ENCODE measurements at regions not wholly inside any gene's neighbourhood (a gene's known extent, or its start where the extent isn't known, plus 50 kb on each side); places are given as distances from the start of the nearest gene placed in this dataset.

- no peaks in the 10 kb centered on the region for H3K4me1 ChIP-seq (ENCODE audit: control insufficient read depth, insufficient read depth, low read length)
- no peak overlapping the region for H3K4me3 ChIP-seq (ENCODE audit: low read depth, low read length)
- no peak overlapping the region for H3K27ac ChIP-seq (ENCODE audit: low read depth, low read length)
- no peaks in the 10 kb centered on the region for H3K27me3 ChIP-seq (ENCODE audit: control insufficient read depth, insufficient read depth, low read length)
- no peaks in the 10 kb centered on the region for H3K9me3 ChIP-seq (ENCODE audit: control insufficient read depth, insufficient read depth, low read length)
- no peaks in the 10 kb centered on the region for H3K36me3 ChIP-seq (ENCODE audit: control insufficient read depth, insufficient read depth, low read length)
- H3K9ac ChIP-seq (ENCODE audit: low read depth, low read length), result no peak overlapping the region
These were observed 118.2 kb upstream of the SLC5A12 start for GRCh38 chr11:26839911-26840698.

DNA sequence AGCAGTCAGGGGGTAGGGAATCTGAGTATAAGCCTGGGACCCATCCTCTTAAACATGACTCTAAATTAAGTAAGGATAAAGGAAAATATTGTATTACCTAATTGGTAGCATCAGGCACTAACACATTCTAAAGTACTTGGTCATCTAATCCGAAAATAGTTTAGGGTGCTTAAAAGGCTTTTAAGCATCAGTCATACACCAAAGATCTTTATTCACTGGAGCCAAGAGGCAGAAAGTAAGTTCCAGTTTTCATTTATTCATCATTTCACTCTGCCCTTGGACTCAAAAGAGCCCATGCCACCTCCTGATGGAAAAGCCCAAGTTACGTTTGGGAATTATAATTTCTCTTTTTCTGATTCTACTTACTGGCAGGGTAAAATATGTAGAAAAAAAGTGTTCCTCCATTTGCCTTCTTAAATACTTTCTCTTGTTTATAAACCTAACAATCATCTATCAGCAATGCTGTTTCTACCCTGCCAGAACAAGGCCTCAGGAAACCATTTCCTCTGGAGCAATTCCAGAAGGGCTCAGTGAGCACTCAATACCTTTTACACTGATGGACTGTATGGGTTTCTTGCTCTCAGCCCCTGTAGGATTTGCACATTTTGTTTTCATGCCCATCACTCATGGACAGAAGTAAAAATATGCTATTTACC lies 120.1 kb upstream of the SLC5A12 start:
- H3K9ac ChIP-seq (ENCODE audit: low read depth, low read length), result no peak overlapping the region
- no peak overlapping the region for H3K4me3 ChIP-seq (ENCODE audit: low read depth, low read length)
- H3K9me3 ChIP-seq (ENCODE audit: control insufficient read depth, insufficient read depth, low read length), result no peaks in the 10 kb centered on the region
- no peak overlapping the region for H3K27ac ChIP-seq (ENCODE audit: low read depth, low read length)
- H3K27me3 ChIP-seq (ENCODE audit: control insufficient read depth, insufficient read depth, low read length), result no peaks in the 10 kb centered on the region
- H3K36me3 ChIP-seq (ENCODE audit: control insufficient read depth, insufficient read depth, low read length), result no peaks in the 10 kb centered on the region
- no peaks in the 10 kb centered on the region; the same call in 1 of the 2 replicates for H3K4me1 ChIP-seq (ENCODE audit: control insufficient read depth, insufficient read depth, low read length)

- Histone ChIP-seq H3K27ac (ENCODE audit: low read depth, low read length) (no peak overlapping the region), H3K27me3 (ENCODE audit: control insufficient read depth, insufficient read depth, low read length) (no peaks in the 10 kb centered on the region), H3K4me1 (ENCODE audit: control insufficient read depth, insufficient read depth, low read length) (no peaks in the 10 kb centered on the region; the same call in 1 of the 2 replicates), H3K9ac (ENCODE audit: low read depth, low read length) (no peak overlapping the region), H3K4me3 (ENCODE audit: low read depth, low read length) (no peak overlapping the region), H3K36me3 (ENCODE audit: control insufficient read depth, insufficient read depth, low read length) (no peaks in the 10 kb centered on the region), H3K9me3 (ENCODE audit: control insufficient read depth, insufficient read depth, low read length) (no peaks in the 10 kb centered on the region)
These were observed 120.8 kb upstream of the SLC5A12 start for GRCh38 chr11:26842478-26843282.

GRCh38 chr11:26843539-26843938 lies 121.7 kb upstream of the SLC5A12 start:
- Histone ChIP-seq H3K27ac (ENCODE audit: low read depth, low read length) (no peak overlapping the region), H3K9me3 (ENCODE audit: control insufficient read depth, insufficient read depth, low read length) (no peaks in the 10 kb centered on the region), H3K4me3 (ENCODE audit: low read depth, low read length) (no peak overlapping the region), H3K4me1 (ENCODE audit: control insufficient read depth, insufficient read depth, low read length) (no peaks in the 10 kb centered on the region; the same call in 1 of the 2 replicates), H3K27me3 (ENCODE audit: control insufficient read depth, insufficient read depth, low read length) (no peaks in the 10 kb centered on the region), H3K36me3 (ENCODE audit: control insufficient read depth, insufficient read depth, low read length) (no peaks in the 10 kb centered on the region), H3K9ac (ENCODE audit: low read depth, low read length) (no peak overlapping the region)

- Histone ChIP-seq H3K4me1 (ENCODE audit: control insufficient read depth, insufficient read depth, low read length) (no peaks in the 10 kb centered on the region; the same call in 1 of the 2 replicates), H3K36me3 (ENCODE audit: control insufficient read depth, insufficient read depth, low read length) (no peaks in the 10 kb centered on the region), H3K27ac (ENCODE audit: low read depth, low read length) (no peak overlapping the region), H3K9me3 (ENCODE audit: control insufficient read depth, insufficient read depth, low read length) (no peaks in the 10 kb centered on the region), H3K27me3 (ENCODE audit: control insufficient read depth, insufficient read depth, low read length) (no peaks in the 10 kb centered on the region), H3K4me3 (ENCODE audit: low read depth, low read length) (no peak overlapping the region), H3K9ac (ENCODE audit: low read depth, low read length) (no peak overlapping the region)
These were observed 123.1 kb upstream of the SLC5A12 start for GRCh38 chr11:26844963-26845362.

DNA sequence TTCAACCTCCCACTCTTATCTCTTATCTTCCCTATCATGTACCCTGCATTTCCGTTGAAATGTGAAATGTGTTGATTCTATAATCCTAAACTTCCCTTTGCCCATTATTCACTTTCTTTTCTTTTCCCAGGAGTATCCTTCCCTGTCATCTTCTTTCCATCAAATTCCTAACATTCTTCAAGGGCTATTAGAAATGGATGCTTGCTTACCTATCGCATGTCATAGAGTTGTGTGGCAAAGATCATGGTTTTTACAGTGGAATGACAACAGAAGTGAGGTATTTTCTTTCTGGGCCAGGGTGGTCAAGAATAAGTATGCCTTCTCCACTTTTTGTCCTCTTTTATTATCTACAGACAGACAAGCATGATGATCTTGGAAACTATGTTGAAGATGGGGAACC lies 124.4 kb upstream of the SLC5A12 start:
- Histone ChIP-seq H3K27ac (ENCODE audit: low read depth, low read length) (no peak overlapping the region), H3K36me3 (ENCODE audit: control insufficient read depth, insufficient read depth, low read length) (no peaks in the 10 kb centered on the region), H3K9me3 (ENCODE audit: control insufficient read depth, insufficient read depth, low read length) (no peaks in the 10 kb centered on the region), H3K27me3 (ENCODE audit: control insufficient read depth, insufficient read depth, low read length) (no peaks in the 10 kb centered on the region), H3K9ac (ENCODE audit: low read depth, low read length) (no peak overlapping the region), H3K4me3 (ENCODE audit: low read depth, low read length) (no peak overlapping the region), H3K4me1 (ENCODE audit: control insufficient read depth, insufficient read depth, low read length) (no peaks in the 10 kb centered on the region; the same call in 1 of the 2 replicates)

- Histone ChIP-seq H3K4me3 (ENCODE audit: low read depth, low read length) (no peak overlapping the region), H3K9me3 (ENCODE audit: control insufficient read depth, insufficient read depth, low read length) (no peaks in the 10 kb centered on the region), H3K27ac (ENCODE audit: low read depth, low read length) (no peak overlapping the region), H3K9ac (ENCODE audit: low read depth, low read length) (no peak overlapping the region), H3K36me3 (ENCODE audit: control insufficient read depth, insufficient read depth, low read length) (no peaks in the 10 kb centered on the region), H3K4me1 (ENCODE audit: control insufficient read depth, insufficient read depth, low read length) (peaks cover 5% of the 10 kb centered on the region; the same call in 1 of the 2 replicates), H3K27me3 (ENCODE audit: control insufficient read depth, insufficient read depth, low read length) (no peaks in the 10 kb centered on the region)
These were observed 125.6 kb upstream of the SLC5A12 start for GRCh38 chr11:26847459-26847858.

DNA sequence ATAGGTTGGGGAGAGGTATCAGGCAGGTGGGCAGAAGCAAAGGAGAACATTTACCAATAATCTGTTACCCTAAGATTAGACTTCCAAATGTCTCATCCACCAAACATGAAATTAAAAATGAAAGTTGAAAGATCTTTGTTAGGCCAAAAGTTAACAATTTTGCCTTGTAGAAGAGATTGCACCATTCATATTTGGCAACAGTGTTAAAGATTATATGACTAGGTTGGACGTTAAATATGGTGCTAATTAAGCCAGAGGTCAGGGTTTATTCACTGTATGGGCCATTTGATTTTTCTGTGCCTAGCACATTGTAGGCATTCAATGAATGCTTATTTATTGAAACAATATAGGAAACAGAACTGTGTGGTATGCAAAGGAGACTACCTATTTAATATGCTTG lies 126.1 kb upstream of the SLC5A12 start:
- H3K4me3 ChIP-seq (ENCODE audit: low read depth, low read length), result no peak overlapping the region
- no peaks in the 10 kb centered on the region for H3K9me3 ChIP-seq (ENCODE audit: control insufficient read depth, insufficient read depth, low read length)
- H3K9ac ChIP-seq (ENCODE audit: low read depth, low read length), result no peak overlapping the region
- peaks cover 5% of the 10 kb centered on the region; the same call in 1 of the 2 replicates for H3K4me1 ChIP-seq (ENCODE audit: control insufficient read depth, insufficient read depth, low read length)
- H3K27me3 ChIP-seq (ENCODE audit: control insufficient read depth, insufficient read depth, low read length), result no peaks in the 10 kb centered on the region
- no peak overlapping the region for H3K27ac ChIP-seq (ENCODE audit: low read depth, low read length)
- no peaks in the 10 kb centered on the region for H3K36me3 ChIP-seq (ENCODE audit: control insufficient read depth, insufficient read depth, low read length)

GRCh38 chr11:26849036-26849435 lies 127.2 kb upstream of the SLC5A12 start:
- Histone ChIP-seq H3K4me3 (ENCODE audit: low read depth, low read length) (no peak overlapping the region), H3K9me3 (ENCODE audit: control insufficient read depth, insufficient read depth, low read length) (no peaks in the 10 kb centered on the region), H3K27me3 (ENCODE audit: control insufficient read depth, insufficient read depth, low read length) (no peaks in the 10 kb centered on the region), H3K9ac (ENCODE audit: low read depth, low read length) (no peak overlapping the region), H3K27ac (ENCODE audit: low read depth, low read length) (no peak overlapping the region), H3K36me3 (ENCODE audit: control insufficient read depth, insufficient read depth, low read length) (no peaks in the 10 kb centered on the region), H3K4me1 (ENCODE audit: control insufficient read depth, insufficient read depth, low read length) (peaks cover 5% of the 10 kb centered on the region; the same call in 1 of the 2 replicates)

DNA sequence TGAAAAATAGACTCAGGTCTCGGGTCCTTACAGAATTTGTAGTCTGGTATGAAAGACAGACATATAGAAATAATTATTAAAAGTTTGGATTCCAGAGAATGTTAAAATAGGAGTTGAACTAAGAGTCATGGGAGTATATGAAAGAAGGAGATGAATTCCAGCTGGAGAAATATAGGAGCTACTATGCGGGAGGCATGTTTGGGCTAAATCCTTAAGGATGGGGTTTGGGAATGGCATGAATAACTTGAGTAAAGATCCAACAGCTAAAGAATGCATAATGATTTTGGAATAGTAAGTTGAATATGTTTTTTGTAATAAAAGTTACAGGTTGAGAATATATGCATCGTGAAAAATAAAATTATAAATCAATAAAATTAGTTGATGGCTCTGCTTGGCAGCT lies 129.4 kb upstream of the SLC5A12 start:
- no peak overlapping the region for H3K9ac ChIP-seq (ENCODE audit: low read depth, low read length)
- H3K9me3 ChIP-seq (ENCODE audit: control insufficient read depth, insufficient read depth, low read length), result no peaks in the 10 kb centered on the region
- no peak overlapping the region for H3K4me3 ChIP-seq (ENCODE audit: low read depth, low read length)
- no peak overlapping the region for H3K27ac ChIP-seq (ENCODE audit: low read depth, low read length)
- H3K36me3 ChIP-seq (ENCODE audit: control insufficient read depth, insufficient read depth, low read length), result no peaks in the 10 kb centered on the region
- no peaks in the 10 kb centered on the region for H3K27me3 ChIP-seq (ENCODE audit: control insufficient read depth, insufficient read depth, low read length)
- peaks cover 5% of the 10 kb centered on the region; the same call in 1 of the 2 replicates for H3K4me1 ChIP-seq (ENCODE audit: control insufficient read depth, insufficient read depth, low read length)

Measured in HUES48 (cell line).